CD4-positive, alpha-beta T cell treated with Interleukin-17A for 4 hours (primary cell): ENCODE measurements at regions not wholly inside any gene's neighbourhood (a gene's known extent, or its start where the extent isn't known, plus 50 kb on each side); places are given as distances from the start of the nearest gene placed in this dataset.
"Not testable (repeated sequence)": the region's sequence is repeated elsewhere in the genome, so short reads cannot be mapped to it uniquely, and the experiment has no call there.

Experiments
- DNase-seq: peaks from one replicate; pipeline ENCODE4 v3.0.0-alpha.2; 2020; ENCODE audit warnings: mixed read lengths

DNA sequence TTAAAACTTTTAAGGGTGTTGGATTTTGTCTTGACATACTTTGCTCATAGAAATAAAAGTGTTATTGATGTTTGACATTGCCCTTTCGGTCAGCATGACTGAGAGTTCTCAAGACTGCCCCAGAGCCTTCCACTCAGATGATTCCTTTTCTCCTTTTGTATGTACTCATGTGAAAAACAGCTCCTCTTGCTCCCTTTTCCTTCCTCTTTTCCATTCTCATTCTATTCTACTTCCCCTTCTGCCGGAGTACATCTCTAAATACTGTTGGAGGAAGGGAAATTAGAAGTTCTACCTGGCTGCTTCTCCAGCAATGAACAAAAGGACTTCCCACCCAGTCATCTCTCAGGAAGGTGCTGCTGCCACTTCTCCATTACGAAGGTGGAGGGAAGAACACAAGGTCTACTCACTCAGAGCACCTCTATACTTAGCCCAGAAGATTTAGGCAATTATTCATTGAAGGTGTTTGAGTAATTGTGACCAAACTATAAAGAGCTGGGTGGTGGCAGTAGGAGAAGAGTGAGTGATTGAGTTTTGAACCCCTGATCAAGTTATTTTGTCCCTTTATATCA, 163.8 kb upstream of the MBNL1 start:
- DNase-seq = no peak

DNA sequence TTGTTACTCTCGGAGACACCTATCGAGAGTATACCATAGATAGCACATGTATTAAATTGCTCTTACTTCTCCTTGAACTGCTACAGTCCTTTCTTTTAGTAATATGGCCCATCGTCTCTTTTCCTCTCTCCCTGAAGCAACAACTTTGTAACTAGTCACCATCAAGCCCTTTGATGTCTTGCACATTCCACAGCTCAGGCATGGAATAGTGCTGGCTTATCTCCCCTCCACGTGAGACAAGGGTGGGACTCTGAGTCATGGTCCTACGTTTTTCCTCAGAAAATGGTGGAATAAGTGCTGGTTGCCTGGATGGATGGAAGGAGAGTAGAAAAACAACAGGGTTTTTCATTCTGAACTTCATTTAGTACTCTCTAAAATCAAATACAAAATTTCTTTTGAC, 163.3 kb upstream of the MBNL1 start:
- DNase-seq = no peak

- no peak for DNase-seq
Measured at GRCh38 chr3:152109038-152109437, 159.7 kb upstream of the MBNL1 start.

- DNase-seq = no peak
Measured at GRCh38 chr3:152113413-152113812, 155.3 kb upstream of the MBNL1 start.

DNA sequence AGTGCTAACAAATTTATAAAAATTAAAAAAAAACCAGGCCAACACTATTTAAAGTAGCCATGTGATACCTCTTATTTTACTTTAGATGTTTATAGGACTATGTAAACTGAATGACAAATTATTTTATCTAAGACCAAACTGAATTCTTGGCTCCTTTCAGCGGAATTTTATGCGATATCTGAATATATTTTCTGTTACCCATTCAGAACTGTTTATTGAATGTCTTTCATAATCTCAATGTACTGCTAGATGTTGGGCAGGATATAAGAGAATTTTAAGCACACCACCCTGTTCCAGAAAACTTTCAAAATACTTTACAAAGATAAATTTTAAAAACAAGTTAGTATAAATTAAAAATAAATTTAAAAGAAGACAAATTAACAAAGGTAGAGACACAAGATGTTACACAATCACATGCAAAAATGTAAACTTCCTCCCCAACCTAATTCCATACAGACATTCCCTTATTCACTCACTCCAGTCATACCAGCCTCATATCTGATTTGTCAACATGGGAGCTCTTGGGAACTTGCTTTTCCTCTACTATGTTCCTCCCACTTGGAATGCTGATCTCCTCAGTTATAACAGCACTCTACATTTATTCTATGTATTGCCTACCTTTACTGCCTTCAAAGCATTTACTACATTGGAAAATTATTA, 154.6 kb upstream of the MBNL1 start:
- DNase-seq = no peak

GRCh38 chr3:152120601-152121269, 148.0 kb upstream of the MBNL1 start:
- no peak for DNase-seq

GRCh38 chr3:152121270-152121636, 147.5 kb upstream of the MBNL1 start:
- no peak for DNase-seq

DNA sequence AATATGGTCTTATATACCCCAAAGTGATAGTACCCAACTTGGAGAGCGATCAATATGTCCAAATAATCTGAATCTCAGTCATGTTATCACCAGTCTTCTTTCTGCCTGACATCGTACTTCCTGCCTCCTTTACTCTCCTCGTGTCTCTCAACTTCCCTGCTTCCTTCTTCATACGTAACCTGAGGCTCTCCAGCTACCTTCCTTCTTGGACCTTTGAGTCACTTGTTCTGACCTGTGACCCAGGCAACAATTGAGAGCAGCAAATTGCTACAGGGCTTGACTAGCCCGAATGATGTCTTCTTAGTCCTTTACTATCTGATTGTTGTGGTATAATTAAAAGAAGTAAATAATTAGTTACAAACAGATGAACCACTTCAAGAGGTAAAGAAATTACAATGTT, 145.9 kb upstream of the MBNL1 start:
- DNase-seq = no peak

GRCh38 chr3:152123457-152123856, 145.3 kb upstream of the MBNL1 start:
- no peak for DNase-seq

GRCh38 chr3:152126260-152126659, 142.5 kb upstream of the MBNL1 start:
- no peak for DNase-seq

DNA sequence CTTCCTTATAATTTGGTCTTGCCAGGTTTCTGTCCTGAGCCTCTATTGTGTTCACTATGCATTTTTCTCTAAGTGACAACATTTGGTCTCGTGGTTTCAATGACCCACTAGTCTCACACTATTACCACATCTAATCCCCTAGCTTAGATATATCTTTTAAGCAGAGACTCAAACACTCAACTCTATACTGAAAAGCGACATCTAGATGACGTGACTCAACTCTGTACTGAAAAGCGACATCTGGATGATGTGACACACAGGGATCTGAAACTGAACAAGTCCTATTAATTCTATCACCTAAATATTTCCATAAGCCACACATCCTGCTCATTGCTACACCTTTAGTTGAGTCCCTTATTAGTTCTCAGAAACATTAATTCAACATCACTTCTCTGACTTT, 141.7 kb upstream of the MBNL1 start:
- DNase-seq = no peak

- no peak for DNase-seq
Measured at GRCh38 chr3:152128356-152128755, 140.4 kb upstream of the MBNL1 start.

DNA sequence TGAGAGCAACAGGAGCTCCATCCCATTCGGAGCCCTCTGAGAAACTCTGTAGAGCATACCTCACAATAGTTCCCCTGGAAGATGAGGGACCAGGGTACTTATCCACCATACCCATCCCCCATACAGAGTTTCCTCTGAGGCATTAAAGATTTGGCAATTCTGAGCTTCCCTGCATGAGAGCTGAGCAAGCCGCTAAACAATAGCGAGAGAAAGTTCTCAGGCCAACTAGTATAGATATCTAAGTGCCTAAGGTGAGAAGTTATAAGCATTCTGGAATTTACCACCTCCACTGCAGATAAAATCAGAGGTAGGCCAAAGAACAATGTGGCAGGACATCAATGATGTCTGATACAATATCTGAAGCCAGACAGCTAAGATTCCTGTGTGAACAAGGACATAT, 129.1 kb upstream of the MBNL1 start:
- DNase-seq = no peak

DNA sequence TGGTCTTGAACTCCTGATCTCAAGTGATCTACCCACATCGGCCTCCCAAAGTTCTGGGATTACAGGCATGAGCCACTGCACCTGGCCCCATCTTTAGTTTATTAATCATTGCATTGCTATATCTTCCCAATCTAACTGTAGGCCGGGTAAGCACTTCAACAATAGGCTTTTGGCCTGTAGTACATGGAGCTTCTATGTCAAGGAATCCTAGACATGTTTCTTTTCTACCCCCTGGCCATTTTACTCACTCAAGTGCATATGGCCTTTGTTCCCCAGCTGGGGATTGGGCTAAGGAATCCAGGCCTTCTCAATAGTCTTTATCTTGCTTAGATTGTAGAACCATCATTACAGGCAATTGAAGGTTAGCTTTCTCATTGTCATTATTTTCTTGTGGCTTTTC, 122.3 kb upstream of the MBNL1 start:
- no peak for DNase-seq

DNA sequence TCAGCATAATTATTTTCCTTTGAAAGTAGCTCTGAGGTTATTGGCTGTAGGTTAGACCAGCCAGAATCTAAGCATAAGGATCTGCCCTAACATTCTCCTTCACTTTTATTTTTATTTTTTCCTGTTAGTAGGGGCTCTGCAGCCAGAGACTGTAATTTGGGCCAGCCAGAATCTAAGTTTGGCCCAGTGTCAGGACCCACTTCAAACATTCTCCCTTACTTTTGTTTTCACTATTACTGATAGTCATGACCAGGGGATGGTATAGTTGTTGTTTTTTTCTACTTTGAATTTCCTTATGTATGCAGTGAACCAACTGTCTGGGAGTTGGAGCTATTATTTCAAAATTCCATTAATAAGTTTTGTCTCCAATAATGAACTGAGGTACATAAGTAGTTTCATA, 121.0 kb upstream of the MBNL1 start:
- no peak for DNase-seq

- no peak for DNase-seq
Measured at GRCh38 chr3:152148579-152148978, 120.2 kb upstream of the MBNL1 start.

DNA sequence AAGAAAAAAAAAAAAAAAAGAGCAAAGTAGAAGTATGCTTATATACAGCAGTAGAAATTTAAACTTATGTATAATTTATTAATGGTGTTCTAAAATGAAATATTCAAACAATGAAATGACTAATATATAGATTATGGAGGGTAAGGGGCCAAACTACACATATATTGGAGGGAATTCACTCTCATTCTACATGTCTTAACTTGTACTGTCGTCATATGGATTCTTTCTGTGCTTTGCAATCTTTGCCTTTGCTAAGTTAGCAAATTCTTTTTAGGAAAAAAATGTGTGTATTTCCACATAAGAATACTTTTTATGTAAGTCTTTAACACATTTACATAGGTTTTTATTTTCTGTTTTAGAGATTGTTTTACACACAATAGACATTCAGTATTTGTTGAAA, 118.9 kb upstream of the MBNL1 start:
- no peak for DNase-seq

DNA sequence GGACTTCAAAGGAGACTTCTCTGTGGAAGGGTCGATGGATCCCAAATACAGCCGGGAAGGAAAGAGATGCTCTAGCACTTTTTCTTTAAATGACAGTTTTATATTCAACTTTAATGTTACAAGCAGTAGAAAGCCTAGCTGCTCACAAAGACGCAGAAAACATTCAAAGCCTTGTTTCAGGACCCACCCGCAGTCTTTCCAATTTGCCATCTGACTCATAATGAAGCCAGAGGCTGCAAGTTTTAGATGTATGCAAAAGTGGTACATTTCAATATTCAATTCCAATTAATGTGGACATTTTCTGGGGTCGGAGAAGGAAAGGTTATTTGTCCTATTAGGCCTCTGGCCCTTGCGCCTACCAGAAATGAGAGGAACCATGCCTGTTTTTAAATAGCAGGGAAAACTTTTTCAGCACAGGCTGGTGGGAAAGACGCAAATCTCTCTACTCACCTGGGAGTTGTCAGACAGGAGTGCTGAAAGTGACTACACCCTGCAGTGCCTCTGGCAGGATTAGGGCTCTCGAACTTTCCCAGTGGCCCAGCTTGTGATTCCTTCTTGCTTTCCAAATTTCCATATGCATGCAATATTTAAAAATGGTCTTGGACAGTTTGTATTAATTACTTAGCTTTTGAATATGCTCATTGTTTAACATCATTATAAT, 117.4 kb upstream of the MBNL1 start:
- no peak for DNase-seq

- not testable (repeated sequence) for DNase-seq
Measured at GRCh38 chr3:152151877-152152765, 116.6 kb upstream of the MBNL1 start.

DNA sequence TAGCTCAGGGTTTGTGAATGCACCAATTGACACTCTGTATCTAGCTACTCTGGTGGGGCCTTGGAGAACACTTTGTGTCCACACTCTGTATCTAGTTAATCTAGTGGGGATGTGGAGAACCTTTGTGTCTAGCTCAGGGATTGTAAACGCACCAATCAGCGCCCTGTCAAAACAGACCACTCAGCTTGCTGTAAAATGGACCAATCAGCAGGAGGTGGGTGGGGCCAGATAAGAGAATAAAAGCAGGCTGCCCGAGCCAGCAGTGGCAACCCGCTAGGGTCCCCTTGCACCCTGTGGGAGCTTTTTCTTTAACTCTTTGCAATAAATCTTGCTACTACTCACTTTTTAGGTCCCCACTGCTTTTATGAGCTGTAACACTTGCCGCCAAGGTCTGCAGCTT, 115.6 kb upstream of the MBNL1 start:
- not testable (repeated sequence) for DNase-seq

GRCh38 chr3:152155246-152156020, 113.3 kb upstream of the MBNL1 start:
- no peak for DNase-seq

- no peak for DNase-seq
Measured at GRCh38 chr3:152156880-152157279, 111.8 kb upstream of the MBNL1 start.
